Gastrocnemius medialis (tissue), 4 donors: ENCODE measurements at regions not wholly inside any gene's neighbourhood (a gene's known extent, or its start where the extent isn't known, plus 50 kb on each side); places are given as distances from the start of the nearest gene placed in this dataset.
"Not testable (repeated sequence)": the region's sequence is repeated elsewhere in the genome, so short reads cannot be mapped to it uniquely, and the experiment has no call there.

ENCODE experiments used
- CTCF ChIP-seq, 5 experiments: fragments of 450-650 bp in 3 of 5; fragments of 200-600 bp in 2 of 5; sonication (generic) in 2 of 5; IDR thresholded peaks in 4 of 5; conservative IDR thresholded peaks in 1 of 5; 1 replicate in 4 of 5; 2 replicates in 1 of 5; pipeline ENCODE4 v1.5.1; 2016 to 2019; ENCODE audit warnings: antibody characterized with exemption in 5 of 5, mild to moderate bottlenecking in 3 of 5, moderate library complexity in 3 of 5
- POLR2A ChIP-seq, 2 donors: fragments of 450-650 bp; IDR thresholded peaks; one replicate each; pipeline ENCODE4 v1.6.1; 2017; ENCODE audit warnings: antibody characterized with exemption in 2 of 2, mild to moderate bottlenecking in 2 of 2, moderate library complexity in 2 of 2

DNA sequence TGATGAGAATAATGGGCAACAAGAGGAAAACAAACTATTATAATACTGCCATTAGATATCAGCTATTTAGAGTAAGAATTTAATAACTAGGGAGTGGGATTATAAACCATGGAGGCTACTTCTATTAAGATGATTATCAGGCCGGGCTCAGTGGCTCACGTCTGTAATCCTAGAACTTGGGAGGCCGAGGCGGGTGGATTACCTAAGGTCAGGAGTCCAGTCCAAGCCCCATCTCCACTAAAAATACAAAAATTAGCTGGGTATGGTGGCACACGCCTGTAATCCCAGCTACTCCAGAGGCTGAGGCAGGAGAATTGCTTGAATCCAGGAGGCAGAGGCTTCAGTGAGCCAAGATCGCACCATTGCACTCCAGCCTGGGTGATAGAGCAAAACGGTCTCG, 355.6 kb downstream of the PPP1R3A start:
- not testable (repeated sequence) for TF ChIP-seq CTCF (IDR thresholded peaks at IDR 0.05 in 4 of 5, conservative IDR thresholded peaks at IDR 0.05 in 1 of 5); POLR2A (IDR thresholded peaks at IDR 0.05)
